ENCODE measurements at regions not wholly inside any gene's neighbourhood (a gene's known extent, or its start where the extent isn't known, plus 50 kb on each side); places are given as distances from the start of the nearest gene placed in this dataset.
"Not testable (repeated sequence)": the region's sequence is repeated elsewhere in the genome, so short reads cannot be mapped to it uniquely, and the experiment has no call there.

- no peak for DNase-seq
- intact Hi-C loops (cut with DNase I), result no loop called here
These were observed 63.1 kb upstream of the UNC93A start for GRCh38 chr6:167227984-167228383.

GRCh38 chr6:167229586-167229985 is 61.5 kb upstream of the UNC93A start:
- intact Hi-C loops (cut with DNase I), result no loop called here
- no peak for DNase-seq

DNA sequence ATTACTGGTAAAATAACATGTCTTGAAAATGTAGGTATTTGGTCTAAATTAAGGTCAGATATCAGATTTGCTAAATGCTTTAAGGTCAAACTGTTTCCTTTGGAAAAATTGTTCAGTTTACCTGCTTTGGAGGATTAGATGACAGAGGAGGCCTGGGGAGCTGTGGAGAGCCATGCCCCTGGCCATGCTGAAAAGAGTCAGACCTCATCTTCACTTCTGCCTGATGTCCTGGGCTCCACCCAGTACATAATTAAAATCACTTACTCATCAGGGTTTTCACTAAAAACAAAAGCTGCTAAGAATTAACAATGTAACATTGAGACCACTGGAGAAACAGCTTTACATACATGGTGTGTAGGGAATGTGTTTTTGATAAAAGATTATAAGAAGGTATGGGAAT is 60.8 kb upstream of the UNC93A start:
- intact Hi-C loops (cut with DNase I), result no loop called here
- no peak for DNase-seq

DNA sequence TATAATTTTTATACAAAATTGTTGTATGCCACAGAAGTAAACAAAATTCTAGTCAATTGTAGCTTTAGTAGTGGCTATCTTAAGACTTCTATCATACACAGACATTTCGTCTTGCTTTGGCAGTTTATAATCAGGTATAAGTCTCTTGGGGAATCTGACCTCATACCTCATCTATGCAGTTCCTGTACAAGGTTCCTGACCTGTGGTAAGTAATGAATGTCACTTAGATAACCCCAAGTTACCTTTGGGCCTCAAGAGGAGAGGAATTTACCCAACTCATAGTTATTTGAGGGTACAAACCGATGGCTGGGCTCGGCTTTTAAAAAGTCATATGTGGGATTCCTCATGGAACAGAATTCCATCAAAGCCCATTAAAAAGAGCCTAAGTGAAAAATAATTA is 58.8 kb upstream of the UNC93A start:
- intact Hi-C loops (cut with DNase I), result no loop called here
- DNase-seq, result no peak

DNA sequence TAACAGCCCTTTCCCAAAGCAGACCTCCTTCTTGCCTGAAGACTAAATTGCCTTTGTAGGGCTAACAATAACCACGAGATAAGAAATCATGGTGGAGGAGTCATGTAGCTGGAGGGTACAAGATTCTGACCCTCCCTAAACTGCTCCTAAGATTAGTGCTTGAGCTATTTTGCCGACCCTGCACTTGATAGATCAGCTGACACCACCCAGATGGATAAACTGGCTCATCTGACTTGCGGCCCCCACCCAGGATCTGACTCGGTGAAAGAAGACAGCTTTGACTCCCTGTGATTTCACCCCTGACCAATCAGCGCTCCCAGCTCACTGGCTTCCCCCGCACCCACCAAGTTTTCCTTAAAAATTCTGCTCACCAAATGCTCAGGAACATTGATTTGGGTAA is 57.6 kb upstream of the UNC93A start:
- intact Hi-C loops (cut with DNase I), result no loop called here
- DNase-seq, result no peak

GRCh38 chr6:167234576-167234975 is 56.5 kb upstream of the UNC93A start:
- DNase-seq; intact Hi-C loops (cut with DNase I): not testable (repeated sequence)

GRCh38 chr6:167235005-167235404 is 56.1 kb upstream of the UNC93A start:
- intact Hi-C loops (cut with DNase I), result no loop called here
- DNase-seq, result no peak

DNA sequence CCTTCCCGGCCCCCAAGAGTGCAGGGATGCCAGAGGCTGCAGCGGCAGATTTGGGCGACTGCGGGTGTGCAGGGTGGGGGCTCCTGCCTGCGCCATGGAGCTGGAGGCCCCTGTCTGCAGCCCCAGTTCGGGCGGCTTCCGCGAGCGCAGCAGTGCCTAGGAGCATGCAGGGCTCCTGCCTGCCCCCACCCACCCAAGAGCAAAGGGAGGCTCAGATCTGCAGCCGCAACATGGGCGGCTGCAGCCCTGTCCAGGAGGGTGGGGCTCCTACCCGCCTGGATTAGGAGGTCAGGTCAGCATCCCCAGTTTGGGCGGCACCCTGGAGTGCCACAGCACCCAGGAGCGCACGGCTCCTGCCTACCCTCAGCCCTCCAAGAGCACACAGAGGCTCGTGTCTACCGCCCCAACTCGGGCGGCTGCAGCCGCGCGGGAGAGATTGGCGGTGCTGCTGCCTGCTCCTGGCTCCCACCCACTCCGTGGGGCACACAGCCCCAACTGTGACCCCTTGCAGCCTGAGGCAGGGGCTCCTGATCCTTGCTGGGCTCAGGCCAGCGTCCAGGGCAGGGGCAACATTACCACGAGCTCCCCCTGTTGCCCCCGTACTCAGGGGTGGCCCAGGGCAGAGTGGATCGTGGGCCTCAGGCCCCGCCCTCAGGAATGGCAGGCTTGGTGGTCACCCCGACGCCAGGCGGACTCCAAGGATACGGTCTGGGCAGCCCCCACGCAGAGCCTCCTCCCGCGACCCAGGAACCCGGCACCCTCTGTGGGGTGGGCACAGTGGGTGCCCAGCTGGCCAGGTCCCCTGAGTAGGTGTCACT is 55.5 kb upstream of the UNC93A start:
- DNase-seq, result no peak
- intact Hi-C loops (cut with DNase I), result no loop called here

DNA sequence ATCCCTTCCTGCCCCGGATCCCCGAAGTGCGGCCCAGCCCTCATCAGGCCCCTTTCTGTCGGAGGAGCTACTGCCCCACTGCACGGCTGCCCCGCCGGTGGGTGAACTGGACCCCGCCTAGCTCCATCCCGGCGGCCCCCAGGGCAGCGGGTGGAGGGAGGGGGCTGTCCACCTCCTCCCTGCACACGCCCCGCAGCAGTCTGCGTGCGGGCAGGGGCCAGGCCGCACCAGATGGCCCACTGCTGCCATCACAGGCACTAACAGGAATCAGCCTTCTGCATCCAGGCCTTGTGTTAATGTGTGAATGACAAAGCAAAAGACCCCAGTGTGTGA is 54.9 kb upstream of the UNC93A start:
- no peak for DNase-seq
- intact Hi-C loops (cut with DNase I), result no loop called here

DNA sequence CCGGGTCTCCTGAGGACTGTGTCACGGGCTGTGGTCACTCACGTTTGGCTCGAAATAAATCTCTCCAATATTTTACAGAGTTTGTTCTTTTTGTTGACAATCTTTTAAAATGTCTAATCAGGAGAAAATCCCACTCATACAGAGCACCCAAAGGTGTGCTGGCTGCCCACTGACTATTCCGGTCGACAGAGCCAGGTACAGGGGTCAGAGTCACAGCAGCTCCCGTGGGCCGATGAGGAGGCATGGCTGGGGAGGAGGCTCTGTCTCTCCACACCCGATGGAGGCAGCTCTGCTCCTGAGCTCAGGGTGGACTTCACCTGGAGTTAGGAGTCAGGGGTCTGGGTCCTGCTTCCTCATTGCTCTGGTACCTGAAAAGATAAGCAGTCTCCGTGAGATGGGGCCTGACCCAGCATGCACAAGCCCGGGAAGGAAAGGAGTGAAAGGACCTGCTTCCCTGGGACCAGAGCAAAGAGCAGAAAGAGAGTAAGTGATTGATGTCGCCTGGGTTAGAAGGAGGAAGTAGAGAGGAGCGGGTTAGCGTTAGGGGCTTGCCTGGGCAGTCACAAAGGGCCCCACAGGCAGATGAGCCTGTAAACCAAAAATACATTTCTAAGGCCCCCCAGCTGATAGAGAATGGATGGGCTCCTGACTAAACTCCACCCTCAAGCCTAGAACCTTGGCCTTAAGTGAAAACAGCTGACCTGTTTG is 53.5 kb upstream of the UNC93A start:
- DNase-seq, result no peak
- intact Hi-C loops (cut with DNase I), result no loop called here

DNA sequence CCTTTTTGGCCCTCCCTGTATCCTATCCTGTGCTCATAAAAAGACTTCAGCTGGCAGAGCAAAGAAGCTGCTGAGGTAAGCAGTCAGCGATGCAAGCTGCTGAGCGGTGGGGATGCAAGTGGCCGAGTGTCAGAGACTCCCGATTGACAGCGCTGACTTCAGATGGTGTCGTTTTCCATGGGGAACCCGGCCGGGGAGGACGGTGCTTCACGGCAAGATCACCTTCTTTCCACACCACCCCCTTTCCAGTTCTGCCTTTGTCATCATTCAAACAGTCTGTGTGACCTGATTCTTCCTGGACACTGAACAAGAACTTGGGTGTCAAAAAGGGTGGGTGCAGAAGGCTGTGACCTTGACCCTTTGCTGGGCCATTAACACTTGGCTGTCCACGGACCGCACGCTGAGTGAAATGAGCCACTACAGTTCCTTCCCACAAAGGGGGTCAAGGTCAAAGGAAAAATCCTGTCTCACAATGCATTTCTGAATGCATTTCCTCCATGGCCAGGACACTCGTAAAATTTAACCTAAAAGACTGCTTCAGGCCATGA is 52.9 kb upstream of the UNC93A start:
- intact Hi-C loops (cut with DNase I), result no loop called here
- DNase-seq, result no peak

GRCh38 chr6:167238694-167239467 is 52.2 kb upstream of the UNC93A start:
- no peak for DNase-seq
- intact Hi-C loops (cut with DNase I), result no loop called here

GRCh38 chr6:167239470-167239869 is 51.6 kb upstream of the UNC93A start:
- DNase-seq; intact Hi-C loops (cut with DNase I): not testable (repeated sequence)

DNA sequence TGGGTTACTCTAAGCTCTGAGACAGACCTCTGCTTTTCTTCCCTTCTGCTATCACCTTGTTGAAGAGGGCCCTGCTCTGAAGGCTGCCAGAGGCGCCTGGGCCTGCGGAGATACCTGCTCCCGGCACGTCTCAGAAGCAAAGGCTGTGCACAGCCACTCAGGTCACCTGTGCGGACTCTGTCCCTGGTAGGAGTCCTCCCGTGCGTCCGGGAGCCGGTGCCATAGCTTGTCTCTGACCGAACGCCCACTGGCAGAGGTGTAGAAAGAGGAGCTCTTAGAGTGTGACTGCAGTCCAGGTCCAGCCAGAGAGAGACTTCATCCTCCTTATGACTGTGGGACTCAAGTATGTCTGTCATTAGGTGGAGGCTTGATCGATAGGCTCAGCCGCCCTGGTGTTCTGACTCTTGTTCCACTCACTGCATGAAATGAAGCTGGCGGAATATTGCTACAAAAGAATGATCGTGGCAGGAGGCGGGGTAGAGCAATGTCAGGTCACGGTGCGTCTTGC is 51.0 kb upstream of the UNC93A start:
- peak in 1 of 10 donors; percentile 71 for DNase-seq

More for the DNA sequence above, 51.0 kb upstream of the UNC93A start:
- intact Hi-C loops (cut with DNase I), result no loop called here
